HEK293 (cell line): ENCODE measurements at regions not wholly inside any gene's neighbourhood (a gene's known extent, or its start where the extent isn't known, plus 50 kb on each side); places are given as distances from the start of the nearest gene placed in this dataset.

ENCODE experiments used
- CTCF ChIA-PET: fragments of 350-600 bp; formaldehyde crosslinking; extraction: SDS; loops from one replicate; lab custom pipeline; 2021; ENCODE audit warnings: antibody characterized with exemption; lab: Yijun Ruan, JAX
- POLR2A ChIA-PET: fragments of 300-600 bp; formaldehyde crosslinking; extraction: SDS; loops from one replicate; lab custom pipeline; 2020; ENCODE audit warnings: antibody characterized with exemption, inconsistent platforms; lab: Yijun Ruan, JAX
- H3K27ac ChIP-seq: fragments of 200-500 bp; sonication (Bioruptor generic); 2 replicates; pipeline ENCODE4 v1.5.1; 2014; ENCODE audit warnings: low read depth, low read length, control low read depth, inconsistent platforms; ENCODE audit errors: extremely low read depth
- H3K36me3 ChIP-seq, 2 experiments: fragments of 200-500 bp in 1 of 2; sonication (Bioruptor generic) in 1 of 2; 1 replicate in 1 of 2; 2 replicates in 1 of 2; pipeline ENCODE4 v1.5.1; 2014 to 2017; ENCODE audit warnings: inconsistent platforms in 2 of 2, low read length in 2 of 2; ENCODE audit not compliant: control insufficient read depth in 2 of 2, insufficient read depth in 1 of 2
- H3K4me1 ChIP-seq: fragments of 200-500 bp; sonication (Bioruptor generic); 2 replicates; pipeline ENCODE4 v1.5.1; 2014; ENCODE audit warnings: mild to moderate bottlenecking, low read length, inconsistent platforms; ENCODE audit not compliant: control insufficient read depth, insufficient read depth
- H3K4me3 ChIP-seq: 2 replicates; pipeline ENCODE4 v1.5.1; 2011; ENCODE audit warnings: low read depth, mild to moderate bottlenecking, control low read depth, low read length, moderate library complexity
- H3K9me3 ChIP-seq: fragments of 200-500 bp; sonication (Bioruptor generic); 2 replicates; pipeline ENCODE4 v1.5.1; 2014; ENCODE audit warnings: low read depth, low read length, inconsistent platforms; ENCODE audit not compliant: control insufficient read depth, insufficient read depth
- FEZF1 ChIP-seq: fragments of 450-650 bp; formaldehyde crosslinking; IDR thresholded peaks from 2 replicates; pipeline ENCODE4 v1.5.1; 2016; ENCODE audit warnings: missing biosample characterization, missing genetic modification characterization
- GFI1B ChIP-seq: fragments of 450-650 bp; formaldehyde crosslinking; IDR thresholded peaks from 2 replicates; pipeline ENCODE4 v1.5.1; 2016; ENCODE audit warnings: missing biosample characterization, missing genetic modification characterization
- GLI4 ChIP-seq: fragments of 450-650 bp; formaldehyde crosslinking; IDR thresholded peaks from 2 replicates; pipeline ENCODE4 v1.5.1; 2016; ENCODE audit warnings: missing biosample characterization, missing genetic modification characterization
- GLIS2 ChIP-seq: fragments of 450-650 bp; formaldehyde crosslinking; IDR thresholded peaks from 2 replicates; pipeline ENCODE4 v1.5.1; 2016; ENCODE audit warnings: missing biosample characterization, missing genetic modification characterization
- SP2 ChIP-seq: fragments of 450-650 bp; formaldehyde crosslinking; IDR thresholded peaks from 2 replicates; pipeline ENCODE4 v1.5.1; 2016; ENCODE audit warnings: missing biosample characterization, missing genetic modification characterization
- SP7 ChIP-seq: fragments of 450-650 bp; formaldehyde crosslinking; IDR thresholded peaks from 2 replicates; pipeline ENCODE4 v1.5.1; 2016; ENCODE audit warnings: missing biosample characterization, missing genetic modification characterization
- WT1 ChIP-seq: fragments of 450-650 bp; formaldehyde crosslinking; IDR thresholded peaks from 2 replicates; pipeline ENCODE4 v1.5.1; 2016; ENCODE audit warnings: missing biosample characterization, missing genetic modification characterization
- ZBTB8A ChIP-seq: fragments of 450-650 bp; formaldehyde crosslinking; IDR thresholded peaks from 2 replicates; pipeline ENCODE4 v1.5.1; 2016; ENCODE audit warnings: missing biosample characterization, missing genetic modification characterization
- ZFHX2 ChIP-seq: fragments of 450-650 bp; formaldehyde crosslinking; conservative IDR thresholded peaks from 2 replicates; pipeline ENCODE4 v1.5.1; 2016; ENCODE audit warnings: missing biosample characterization, missing genetic modification characterization
- ZFP69B ChIP-seq: fragments of 450-650 bp; formaldehyde crosslinking; IDR thresholded peaks from 2 replicates; pipeline ENCODE4 v1.5.1; 2016; ENCODE audit warnings: missing biosample characterization, missing genetic modification characterization
- ZNF10 ChIP-seq: fragments of 450-650 bp; formaldehyde crosslinking; IDR thresholded peaks from 2 replicates; pipeline ENCODE4 v1.5.1; 2017; ENCODE audit warnings: missing biosample characterization, missing genetic modification characterization
- ZNF132 ChIP-seq: fragments of 450-650 bp; formaldehyde crosslinking; IDR thresholded peaks from 2 replicates; pipeline ENCODE4 v1.5.1; 2017; ENCODE audit warnings: missing biosample characterization, missing genetic modification characterization, borderline replicate concordance
- ZNF140 ChIP-seq: fragments of 450-650 bp; formaldehyde crosslinking; IDR thresholded peaks from 2 replicates; pipeline ENCODE4 v1.5.1; 2016; ENCODE audit warnings: missing biosample characterization, missing genetic modification characterization
- ZNF311 ChIP-seq: fragments of 450-650 bp; formaldehyde crosslinking; IDR thresholded peaks from 2 replicates; pipeline ENCODE4 v1.5.1; 2017; ENCODE audit warnings: missing biosample characterization, missing genetic modification characterization, borderline replicate concordance
- ZNF341 ChIP-seq: fragments of 450-650 bp; formaldehyde crosslinking; IDR thresholded peaks from 2 replicates; pipeline ENCODE4; 2016; ENCODE audit warnings: low read depth, missing biosample characterization, missing genetic modification characterization
- ZNF548 ChIP-seq: fragments of 450-650 bp; formaldehyde crosslinking; IDR thresholded peaks from 2 replicates; pipeline ENCODE4 v1.5.1; 2016; ENCODE audit warnings: missing biosample characterization, missing genetic modification characterization
- ZNF558 ChIP-seq: fragments of 450-650 bp; formaldehyde crosslinking; IDR thresholded peaks from 2 replicates; pipeline ENCODE4 v1.5.1; 2016; ENCODE audit warnings: missing biosample characterization, missing genetic modification characterization
- ZNF560 ChIP-seq: fragments of 450-650 bp; formaldehyde crosslinking; IDR thresholded peaks from 2 replicates; pipeline ENCODE4 v1.5.1; 2017; ENCODE audit warnings: missing biosample characterization, missing genetic modification characterization, borderline replicate concordance
- ZNF624 ChIP-seq: fragments of 450-650 bp; formaldehyde crosslinking; IDR thresholded peaks from 2 replicates; pipeline ENCODE4 v1.5.1; 2017; ENCODE audit warnings: missing biosample characterization, missing genetic modification characterization
- ZNF654 ChIP-seq: fragments of 450-650 bp; formaldehyde crosslinking; IDR thresholded peaks from 2 replicates; pipeline ENCODE4 v1.5.1; 2016; ENCODE audit warnings: low read depth, missing biosample characterization, missing genetic modification characterization
- ZNF670 ChIP-seq: fragments of 450-650 bp; formaldehyde crosslinking; IDR thresholded peaks from 2 replicates; pipeline ENCODE4 v1.5.1; 2016; ENCODE audit warnings: missing biosample characterization, missing genetic modification characterization, low read depth
- ZNF707 ChIP-seq: fragments of 450-650 bp; formaldehyde crosslinking; IDR thresholded peaks from 2 replicates; pipeline ENCODE4 v1.5.1; 2016; ENCODE audit warnings: missing biosample characterization, missing genetic modification characterization
- ZNF830 ChIP-seq: fragments of 450-650 bp; IDR thresholded peaks from 2 replicates; pipeline ENCODE4 v1.5.0; 2018; ENCODE audit warnings: missing biosample characterization, missing genetic modification characterization, low read depth, mild to moderate bottlenecking, moderate library complexity
- ZSCAN23 ChIP-seq: fragments of 450-650 bp; formaldehyde crosslinking; IDR thresholded peaks from 2 replicates; pipeline ENCODE4 v1.5.1; 2016; ENCODE audit warnings: missing biosample characterization, missing genetic modification characterization
- ZSCAN30 ChIP-seq: fragments of 450-650 bp; IDR thresholded peaks from 2 replicates; pipeline ENCODE4 v1.5.1; 2018; ENCODE audit warnings: missing biosample characterization, mild to moderate bottlenecking, missing genetic modification characterization, moderate library complexity
- TF ChIP-seq, protein P1 (sequence below): fragments of 450-650 bp; formaldehyde crosslinking; IDR thresholded peaks from 2 replicates; pipeline ENCODE4 v1.5.1; 2017; ENCODE audit warnings: missing biosample characterization, missing genetic modification characterization
- TF ChIP-seq, protein P2 (sequence below): fragments of 450-650 bp; formaldehyde crosslinking; IDR thresholded peaks from 2 replicates; pipeline ENCODE4 v1.5.1; 2016; ENCODE audit warnings: missing biosample characterization, missing genetic modification characterization
- TF ChIP-seq, protein P3 (sequence below): fragments of 450-650 bp; formaldehyde crosslinking; IDR thresholded peaks from 2 replicates; pipeline ENCODE4 v1.5.1; 2017; ENCODE audit warnings: missing biosample characterization, missing genetic modification characterization
- TF ChIP-seq, protein P4 (sequence below): fragments of 450-650 bp; formaldehyde crosslinking; IDR thresholded peaks from 2 replicates; pipeline ENCODE4 v1.5.1; 2016; ENCODE audit warnings: missing biosample characterization, missing genetic modification characterization
- TF ChIP-seq, protein P5 (sequence below): fragments of 450-650 bp; formaldehyde crosslinking; IDR thresholded peaks from 2 replicates; pipeline ENCODE4; 2016; ENCODE audit warnings: missing biosample characterization, missing genetic modification characterization
- TF ChIP-seq, protein P6 (sequence below): fragments of 450-650 bp; formaldehyde crosslinking; IDR thresholded peaks from 2 replicates; pipeline ENCODE4 v1.5.1; 2016; ENCODE audit warnings: missing biosample characterization, missing genetic modification characterization

DNA sequence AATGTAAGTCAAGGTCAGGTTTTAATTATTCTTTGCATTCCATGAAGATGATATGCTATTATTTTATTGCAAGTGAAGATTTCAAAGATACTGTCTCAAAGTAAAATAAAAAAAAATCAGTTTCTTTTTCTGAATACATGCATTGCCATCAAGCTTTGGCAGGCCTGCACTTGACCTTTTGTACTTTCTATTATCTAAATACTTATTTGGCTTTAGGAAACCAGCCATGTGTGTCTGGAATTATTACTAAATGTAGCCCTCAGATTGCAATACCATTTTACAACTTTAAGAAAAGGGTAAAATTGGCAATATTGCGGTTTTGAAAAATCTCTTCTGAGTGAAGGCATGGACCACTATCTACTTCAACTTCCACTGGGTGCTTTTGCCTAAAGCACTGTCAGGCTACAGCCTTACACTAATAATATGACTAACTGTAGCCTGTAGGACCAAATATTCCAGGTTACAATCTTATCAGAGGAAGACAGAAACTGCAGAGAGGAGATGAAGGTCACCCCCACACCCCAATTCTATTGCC, 349.4 kb upstream of the DCBLD2 start:
- no peaks in the 10 kb centered on the region for H3K9me3 ChIP-seq
- TF ChIP-seq GLIS2 (tag by site-specific recombination) = no peak
- no peak for TF ChIP-seq ZNF707
- no peak for TF ChIP-seq ZNF132 (tag by site-specific recombination)
- TF ChIP-seq GLI4 = no peak
- TF ChIP-seq SP7 (tag by site-specific recombination) = no peak
- no peak for TF ChIP-seq ZNF560
- TF ChIP-seq, protein P1, sequence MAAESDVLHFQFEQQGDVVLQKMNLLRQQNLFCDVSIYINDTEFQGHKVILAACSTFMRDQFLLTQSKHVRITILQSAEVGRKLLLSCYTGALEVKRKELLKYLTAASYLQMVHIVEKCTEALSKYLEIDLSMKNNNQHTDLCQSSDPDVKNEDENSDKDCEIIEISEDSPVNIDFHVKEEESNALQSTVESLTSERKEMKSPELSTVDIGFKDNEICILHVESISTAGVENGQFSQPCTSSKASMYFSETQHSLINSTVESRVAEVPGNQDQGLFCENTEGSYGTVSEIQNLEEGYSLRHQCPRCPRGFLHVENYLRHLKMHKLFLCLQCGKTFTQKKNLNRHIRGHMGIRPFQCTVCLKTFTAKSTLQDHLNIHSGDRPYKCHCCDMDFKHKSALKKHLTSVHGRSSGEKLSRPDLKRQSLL = no peak
- no peak for TF ChIP-seq ZNF548
- no peak for TF ChIP-seq ZSCAN23
- TF ChIP-seq, protein P2, sequence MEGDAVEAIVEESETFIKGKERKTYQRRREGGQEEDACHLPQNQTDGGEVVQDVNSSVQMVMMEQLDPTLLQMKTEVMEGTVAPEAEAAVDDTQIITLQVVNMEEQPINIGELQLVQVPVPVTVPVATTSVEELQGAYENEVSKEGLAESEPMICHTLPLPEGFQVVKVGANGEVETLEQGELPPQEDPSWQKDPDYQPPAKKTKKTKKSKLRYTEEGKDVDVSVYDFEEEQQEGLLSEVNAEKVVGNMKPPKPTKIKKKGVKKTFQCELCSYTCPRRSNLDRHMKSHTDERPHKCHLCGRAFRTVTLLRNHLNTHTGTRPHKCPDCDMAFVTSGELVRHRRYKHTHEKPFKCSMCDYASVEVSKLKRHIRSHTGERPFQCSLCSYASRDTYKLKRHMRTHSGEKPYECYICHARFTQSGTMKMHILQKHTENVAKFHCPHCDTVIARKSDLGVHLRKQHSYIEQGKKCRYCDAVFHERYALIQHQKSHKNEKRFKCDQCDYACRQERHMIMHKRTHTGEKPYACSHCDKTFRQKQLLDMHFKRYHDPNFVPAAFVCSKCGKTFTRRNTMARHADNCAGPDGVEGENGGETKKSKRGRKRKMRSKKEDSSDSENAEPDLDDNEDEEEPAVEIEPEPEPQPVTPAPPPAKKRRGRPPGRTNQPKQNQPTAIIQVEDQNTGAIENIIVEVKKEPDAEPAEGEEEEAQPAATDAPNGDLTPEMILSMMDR (tag by site-specific recombination) = no peak
- TF ChIP-seq, protein P3, sequence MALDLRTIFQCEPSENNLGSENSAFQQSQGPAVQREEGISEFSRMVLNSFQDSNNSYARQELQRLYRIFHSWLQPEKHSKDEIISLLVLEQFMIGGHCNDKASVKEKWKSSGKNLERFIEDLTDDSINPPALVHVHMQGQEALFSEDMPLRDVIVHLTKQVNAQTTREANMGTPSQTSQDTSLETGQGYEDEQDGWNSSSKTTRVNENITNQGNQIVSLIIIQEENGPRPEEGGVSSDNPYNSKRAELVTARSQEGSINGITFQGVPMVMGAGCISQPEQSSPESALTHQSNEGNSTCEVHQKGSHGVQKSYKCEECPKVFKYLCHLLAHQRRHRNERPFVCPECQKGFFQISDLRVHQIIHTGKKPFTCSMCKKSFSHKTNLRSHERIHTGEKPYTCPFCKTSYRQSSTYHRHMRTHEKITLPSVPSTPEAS (tag by site-specific recombination) = no peak
- no peak for TF ChIP-seq GFI1B (tag by site-specific recombination)
- no peak for TF ChIP-seq ZFHX2 (tag by site-specific recombination)
- no peak for TF ChIP-seq ZNF624
- TF ChIP-seq FEZF1 (tag by site-specific recombination) = no peak
- TF ChIP-seq, protein P4, sequence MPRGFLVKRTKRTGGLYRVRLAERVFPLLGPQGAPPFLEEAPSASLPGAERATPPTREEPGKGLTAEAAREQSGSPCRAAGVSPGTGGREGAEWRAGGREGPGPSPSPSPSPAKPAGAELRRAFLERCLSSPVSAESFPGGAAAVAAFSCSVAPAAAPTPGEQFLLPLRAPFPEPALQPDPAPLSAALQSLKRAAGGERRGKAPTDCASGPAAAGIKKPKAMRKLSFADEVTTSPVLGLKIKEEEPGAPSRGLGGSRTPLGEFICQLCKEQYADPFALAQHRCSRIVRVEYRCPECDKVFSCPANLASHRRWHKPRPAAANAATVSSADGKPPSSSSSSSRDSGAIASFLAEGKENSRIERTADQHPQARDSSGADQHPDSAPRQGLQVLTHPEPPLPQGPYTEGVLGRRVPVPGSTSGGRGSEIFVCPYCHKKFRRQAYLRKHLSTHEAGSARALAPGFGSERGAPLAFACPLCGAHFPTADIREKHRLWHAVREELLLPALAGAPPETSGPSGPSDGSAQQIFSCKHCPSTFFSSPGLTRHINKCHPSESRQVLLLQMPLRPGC (tag by site-specific recombination) = no peak
- no peak for TF ChIP-seq ZNF830
- TF ChIP-seq, protein P5, sequence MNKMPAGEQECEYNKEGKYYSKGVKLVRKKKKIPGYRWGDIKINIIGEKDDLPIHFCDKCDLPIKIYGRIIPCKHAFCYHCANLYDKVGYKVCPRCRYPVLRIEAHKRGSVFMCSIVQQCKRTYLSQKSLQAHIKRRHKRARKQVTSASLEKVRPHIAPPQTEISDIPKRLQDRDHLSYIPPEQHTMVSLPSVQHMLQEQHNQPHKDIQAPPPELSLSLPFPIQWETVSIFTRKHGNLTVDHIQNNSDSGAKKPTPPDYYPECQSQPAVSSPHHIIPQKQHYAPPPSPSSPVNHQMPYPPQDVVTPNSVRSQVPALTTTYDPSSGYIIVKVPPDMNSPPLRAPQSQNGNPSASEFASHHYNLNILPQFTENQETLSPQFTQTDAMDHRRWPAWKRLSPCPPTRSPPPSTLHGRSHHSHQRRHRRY (tag by site-specific recombination) = no peak
- no peak overlapping the region for H3K4me3 ChIP-seq
- 0 out of 2 replicates have a peak, but pooled peaks cover 2% of the 10 kb centered on the region for H3K4me1 ChIP-seq
- ChIA-PET POLR2A (no interaction called here), CTCF (no interaction called here)
- H3K36me3 ChIP-seq = no peaks in the 10 kb centered on the region
- H3K27ac ChIP-seq = no peak overlapping the region

DNA sequence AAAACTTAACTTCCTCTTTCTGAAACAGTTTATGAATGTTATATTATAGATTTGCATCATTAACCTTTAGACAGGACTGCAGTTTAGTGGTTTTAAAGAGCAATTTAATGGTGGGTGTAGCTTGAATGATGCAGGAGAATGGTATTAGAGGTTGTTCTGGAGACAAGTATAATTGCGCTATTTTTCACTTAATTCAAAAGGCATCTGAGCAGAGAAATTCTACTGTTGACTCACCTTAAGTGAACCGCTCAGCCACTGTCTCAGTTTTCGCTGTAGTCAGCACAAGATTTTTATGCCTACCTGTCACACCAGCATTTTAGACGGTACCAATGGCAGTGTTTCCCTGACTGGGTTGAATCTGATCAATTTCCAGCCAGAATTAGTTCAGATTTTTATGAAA, 348.8 kb upstream of the DCBLD2 start:
- Histone ChIP-seq H3K4me1 (0 out of 2 replicates have a peak, but pooled peaks cover 2% of the 10 kb centered on the region), H3K36me3 (no peaks in the 10 kb centered on the region), H3K9me3 (no peaks in the 10 kb centered on the region), H3K27ac (no peak overlapping the region), H3K4me3 (no peak overlapping the region)
- POLR2A ChIA-PET = no interaction called here
- CTCF ChIA-PET = no interaction called here
- no peak for TF ChIP-seq ZNF670 (tag by site-specific recombination)
- no peak for TF ChIP-seq ZNF311 (tag by site-specific recombination)
- TF ChIP-seq ZNF654 (tag by site-specific recombination) = no peak
- no peak for TF ChIP-seq WT1 (tag by site-specific recombination)
- no peak for TF ChIP-seq ZNF341 (tag by site-specific recombination)
- TF ChIP-seq ZNF140 (tag by site-specific recombination) = no peak
- no peak for TF ChIP-seq ZBTB8A (tag by site-specific recombination)
- TF ChIP-seq ZFP69B (tag by site-specific recombination) = no peak
- no peak for TF ChIP-seq ZNF10 (tag by site-specific recombination)
- TF ChIP-seq, protein P6, sequence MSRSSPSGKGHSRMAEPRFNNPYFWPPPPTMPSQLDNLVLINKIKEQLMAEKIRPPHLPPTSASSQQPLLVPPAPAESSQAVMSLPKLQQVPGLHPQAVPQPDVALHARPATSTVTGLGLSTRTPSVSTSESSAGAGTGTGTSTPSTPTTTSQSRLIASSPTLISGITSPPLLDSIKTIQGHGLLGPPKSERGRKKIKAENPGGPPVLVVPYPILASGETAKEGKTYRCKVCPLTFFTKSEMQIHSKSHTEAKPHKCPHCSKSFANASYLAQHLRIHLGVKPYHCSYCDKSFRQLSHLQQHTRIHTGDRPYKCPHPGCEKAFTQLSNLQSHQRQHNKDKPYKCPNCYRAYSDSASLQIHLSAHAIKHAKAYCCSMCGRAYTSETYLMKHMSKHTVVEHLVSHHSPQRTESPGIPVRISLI (tag by site-specific recombination) = no peak
- no peak for TF ChIP-seq ZNF548
- TF ChIP-seq ZSCAN30 (tag by site-specific recombination) = no peak
- TF ChIP-seq ZNF558 (tag by site-specific recombination) = no peak
- TF ChIP-seq SP2 (tag by site-specific recombination) = no peak
